GM21528 (cell line): ENCODE measurements at regions not wholly inside any gene's neighbourhood (a gene's known extent, or its start where the extent isn't known, plus 50 kb on each side); places are given as distances from the start of the nearest gene placed in this dataset.
"Not testable (repeated sequence)": the region's sequence is repeated elsewhere in the genome, so short reads cannot be mapped to it uniquely, and the experiment has no call there.

Experiments
- ATAC-seq: cut with Tn5 transposase; IDR thresholded peaks from one replicate; pipeline ENCODE4 v1.9.1; 2021; ENCODE audit warnings: mild to moderate bottlenecking, moderate library complexity; ENCODE audit not compliant: unreplicated experiment, low FRiP score

GRCh38 chr12:79993106-79993862 lies 58.4 kb upstream of the PPP1R12A start:
- ATAC-seq, result no peak

DNA sequence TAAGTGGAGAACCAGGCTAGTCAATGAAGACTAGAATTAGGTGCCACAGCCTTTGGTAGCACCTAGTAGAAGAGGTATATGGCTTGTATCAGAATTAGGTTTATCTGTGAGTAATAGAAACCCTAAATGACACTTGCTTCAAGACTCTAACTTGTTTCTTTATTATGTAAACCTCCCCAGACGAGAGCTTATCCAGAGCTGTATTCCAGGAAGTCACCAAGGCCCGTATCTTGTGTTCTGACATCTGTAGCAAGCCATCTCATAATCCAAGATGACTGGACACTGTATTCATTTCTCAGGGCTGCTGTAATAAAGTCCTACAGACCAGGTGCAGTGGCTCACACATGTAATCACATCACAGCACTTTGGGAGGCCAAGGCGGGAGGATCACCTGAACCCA lies 56.7 kb upstream of the PPP1R12A start:
- no peak for ATAC-seq

- not testable (repeated sequence) for ATAC-seq
These were observed 55.8 kb upstream of the PPP1R12A start for GRCh38 chr12:79990509-79991338.

- no peak for ATAC-seq
These were observed 53.5 kb upstream of the PPP1R12A start for GRCh38 chr12:79988368-79988767.

GRCh38 chr12:79987731-79988130 lies 52.8 kb upstream of the PPP1R12A start:
- no peak for ATAC-seq
